ENCODE measurements at regions not wholly inside any gene's neighbourhood (a gene's known extent, or its start where the extent isn't known, plus 50 kb on each side); places are given as distances from the start of the nearest gene placed in this dataset.

- no peaks in the 10 kb centered on the region for H4K20me1 ChIP-seq (ENCODE audit: low read depth, low read length)
- H3K27me3 ChIP-seq (ENCODE audit: low read length) = no peaks in the 10 kb centered on the region
- no peak overlapping the region for H3K4me2 ChIP-seq (ENCODE audit: low read depth, low read length, poor library complexity, severe bottlenecking)
- no peak overlapping the region for H3K9ac ChIP-seq (ENCODE audit: low read length)
- H2AFZ ChIP-seq (ENCODE audit: low read depth, low read length, severe bottlenecking) = no peak overlapping the region
- TF ChIP-seq CTCF (IDR thresholded peaks at IDR 0.05; ENCODE audit: insufficient read depth, low read length, poor library complexity, severe bottlenecking) (no peak), EZH2phosphoT487 (conservative IDR thresholded peaks at IDR 0.05; ENCODE audit: low read length) (no peak)
- H3K9me3 ChIP-seq (ENCODE audit: insufficient read depth, low read length) = no peaks in the 10 kb centered on the region
- no peaks in the 10 kb centered on the region for H3K36me3 ChIP-seq (ENCODE audit: low read length)
- H3K9me2 ChIP-seq (replicated peaks; ENCODE audit: insufficient read depth, low read length) = no peaks in the 10 kb centered on the region
- no peak overlapping the region for H3K4me3 ChIP-seq (ENCODE audit: insufficient read depth, low read length, poor library complexity, severe bottlenecking)
- no peaks in the 10 kb centered on the region for H3F3A ChIP-seq (ENCODE audit: insufficient read depth)
- no peak overlapping the region for H3K27ac ChIP-seq (ENCODE audit: low read depth, low read length)
- H3K79me2 ChIP-seq (ENCODE audit: insufficient read depth, low read length) = no peaks in the 10 kb centered on the region
These were observed 124.0 kb upstream of the RCN1 start for GRCh38 chr11:31966846-31967245.

- Histone ChIP-seq H3K27me3 (ENCODE audit: low read length) (no peaks in the 10 kb centered on the region), H3K79me2 (ENCODE audit: insufficient read depth, low read length) (no peaks in the 10 kb centered on the region), H2AFZ (ENCODE audit: low read depth, low read length, severe bottlenecking) (no peak overlapping the region), H3K4me3 (ENCODE audit: insufficient read depth, low read length, poor library complexity, severe bottlenecking) (no peak overlapping the region), H4K20me1 (ENCODE audit: low read depth, low read length) (no peaks in the 10 kb centered on the region), H3K9me2 (replicated peaks; ENCODE audit: insufficient read depth, low read length) (no peaks in the 10 kb centered on the region), H3K4me2 (ENCODE audit: low read depth, low read length, poor library complexity, severe bottlenecking) (no peak overlapping the region), H3F3A (ENCODE audit: insufficient read depth) (no peaks in the 10 kb centered on the region), H3K27ac (ENCODE audit: low read depth, low read length) (no peak overlapping the region), H3K9ac (ENCODE audit: low read length) (no peak overlapping the region), H3K36me3 (ENCODE audit: low read length) (no peaks in the 10 kb centered on the region), H3K9me3 (ENCODE audit: insufficient read depth, low read length) (no peaks in the 10 kb centered on the region)
- TF ChIP-seq CTCF (IDR thresholded peaks at IDR 0.05; ENCODE audit: insufficient read depth, low read length, poor library complexity, severe bottlenecking) (no peak), EZH2phosphoT487 (conservative IDR thresholded peaks at IDR 0.05; ENCODE audit: low read length) (no peak)
These were observed 126.7 kb upstream of the RCN1 start for GRCh38 chr11:31964181-31964580.

- no peaks in the 10 kb centered on the region for H3K27me3 ChIP-seq (ENCODE audit: low read length)
- H3K27ac ChIP-seq (ENCODE audit: low read depth, low read length) = no peak overlapping the region
- H3K9me2 ChIP-seq (replicated peaks; ENCODE audit: insufficient read depth, low read length) = no peaks in the 10 kb centered on the region
- H3K4me3 ChIP-seq (ENCODE audit: insufficient read depth, low read length, poor library complexity, severe bottlenecking) = no peak overlapping the region
- no peaks in the 10 kb centered on the region for H4K20me1 ChIP-seq (ENCODE audit: low read depth, low read length)
- H3K79me2 ChIP-seq (ENCODE audit: insufficient read depth, low read length) = no peaks in the 10 kb centered on the region
- no peaks in the 10 kb centered on the region for H3K9me3 ChIP-seq (ENCODE audit: insufficient read depth, low read length)
- no peak overlapping the region for H3K4me2 ChIP-seq (ENCODE audit: low read depth, low read length, poor library complexity, severe bottlenecking)
- TF ChIP-seq CTCF (IDR thresholded peaks at IDR 0.05; ENCODE audit: insufficient read depth, low read length, poor library complexity, severe bottlenecking) = no peak
- TF ChIP-seq EZH2phosphoT487 (conservative IDR thresholded peaks at IDR 0.05; ENCODE audit: low read length) = no peak
- H3K9ac ChIP-seq (ENCODE audit: low read length) = no peak overlapping the region
- no peaks in the 10 kb centered on the region for H3F3A ChIP-seq (ENCODE audit: insufficient read depth)
- no peak overlapping the region for H2AFZ ChIP-seq (ENCODE audit: low read depth, low read length, severe bottlenecking)
- H3K36me3 ChIP-seq (ENCODE audit: low read length) = no peaks in the 10 kb centered on the region
These were observed 130.7 kb upstream of the RCN1 start for GRCh38 chr11:31960126-31960525.

- H3K9me3 ChIP-seq (ENCODE audit: insufficient read depth, low read length) = no peaks in the 10 kb centered on the region
- no peaks in the 10 kb centered on the region for H4K20me1 ChIP-seq (ENCODE audit: low read depth, low read length)
- H3K79me2 ChIP-seq (ENCODE audit: insufficient read depth, low read length) = no peaks in the 10 kb centered on the region
- no peaks in the 10 kb centered on the region for H3K27me3 ChIP-seq (ENCODE audit: low read length)
- no peak for TF ChIP-seq EZH2phosphoT487 (conservative IDR thresholded peaks at IDR 0.05; ENCODE audit: low read length)
- no peak for TF ChIP-seq CTCF (IDR thresholded peaks at IDR 0.05; ENCODE audit: insufficient read depth, low read length, poor library complexity, severe bottlenecking)
- H3K9me2 ChIP-seq (replicated peaks; ENCODE audit: insufficient read depth, low read length) = no peaks in the 10 kb centered on the region
- H3F3A ChIP-seq (ENCODE audit: insufficient read depth) = no peaks in the 10 kb centered on the region
- H3K4me3 ChIP-seq (ENCODE audit: insufficient read depth, low read length, poor library complexity, severe bottlenecking) = no peak overlapping the region
- H2AFZ ChIP-seq (ENCODE audit: low read depth, low read length, severe bottlenecking) = no peak overlapping the region
- no peak overlapping the region for H3K27ac ChIP-seq (ENCODE audit: low read depth, low read length)
- H3K9ac ChIP-seq (ENCODE audit: low read length) = no peak overlapping the region
- no peaks in the 10 kb centered on the region for H3K36me3 ChIP-seq (ENCODE audit: low read length)
- H3K4me2 ChIP-seq (ENCODE audit: low read depth, low read length, poor library complexity, severe bottlenecking) = no peak overlapping the region
These were observed 131.2 kb upstream of the RCN1 start for GRCh38 chr11:31959716-31960115.
